Upper lobe of left lung (tissue), 4 donors: ENCODE measurements at regions not wholly inside any gene's neighbourhood (a gene's known extent, or its start where the extent isn't known, plus 50 kb on each side); places are given as distances from the start of the nearest gene placed in this dataset.
A peak's percentile ranks its signal among the peaks of the same experiment; 100 is the strongest.

Source experiments
- CTCF ChIP-seq, 6 experiments: fragments of 450-650 bp in 4 of 6; fragments of 200-600 bp in 2 of 6; sonication (generic) in 2 of 6; IDR thresholded peaks; one replicate each; pipeline ENCODE4 v1.5.1; 2016 to 2019; ENCODE audit warnings: antibody characterized with exemption in 6 of 6
- POLR2A ChIP-seq, 4 donors: fragments of 450-650 bp; IDR thresholded peaks; one replicate each; pipeline ENCODE4 v1.5.1; 2016 to 2017; ENCODE audit warnings: antibody characterized with exemption in 4 of 4, mild to moderate bottlenecking in 2 of 4
- POLR2AphosphoS5 ChIP-seq, 2 donors: sonication (generic); formaldehyde crosslinking; IDR thresholded peaks; one replicate each; pipeline ENCODE4 v1.5.1; 2017; ENCODE audit warnings: antibody characterized with exemption in 2 of 2

GRCh38 chr2:220687231-220687843, 884.8 kb downstream of the EPHA4 start:
- peak; percentile 72 to 89 (median 77) for TF ChIP-seq CTCF (IDR thresholded peaks at IDR 0.05)
- TF ChIP-seq POLR2A (IDR thresholded peaks at IDR 0.05) = no peak
- no peak for TF ChIP-seq POLR2AphosphoS5 (IDR thresholded peaks at IDR 0.05)
